Erythroblast (primary cell): ENCODE measurements at regions not wholly inside any gene's neighbourhood (a gene's known extent, or its start where the extent isn't known, plus 50 kb on each side); places are given as distances from the start of the nearest gene placed in this dataset.
"Not testable (repeated sequence)": the region's sequence is repeated elsewhere in the genome, so short reads cannot be mapped to it uniquely, and the experiment has no call there.

Experiments used
- DNase-seq, 2 experiments: peaks; one replicate each; lab custom pipeline; 2025; lab: John Stamatoyannopoulos, UW
- GATA1 ChIP-seq: IDR thresholded peaks from 2 replicates; pipeline ENCODE4 v1.6.1; 2011; ENCODE audit warnings: low read depth, mild to moderate bottlenecking, control low read depth, low read length, moderate library complexity
- POLR2A ChIP-seq: IDR thresholded peaks from 2 replicates; pipeline ENCODE4 v1.6.1; 2011; ENCODE audit warnings: mild to moderate bottlenecking, low read length

DNA sequence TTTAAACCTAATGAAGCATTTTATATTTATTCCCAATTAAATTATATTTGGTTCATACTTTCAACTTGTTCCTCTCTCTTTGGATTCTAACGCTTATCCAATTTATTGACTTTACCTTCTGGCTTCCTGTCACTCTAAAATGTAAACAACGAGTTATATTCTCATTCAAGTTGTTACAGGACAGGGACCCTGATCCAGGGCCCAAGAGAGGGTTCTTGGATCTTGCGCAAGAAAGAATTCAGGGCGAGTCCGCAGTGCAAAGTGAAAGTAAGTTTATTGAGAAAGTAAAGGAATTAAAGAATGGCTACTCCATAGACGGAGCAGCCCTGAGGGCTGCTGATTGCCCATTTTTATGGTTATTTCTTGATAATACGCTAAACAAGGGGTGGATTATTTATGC, 405.6 kb upstream of the API5 start:
- TF ChIP-seq GATA1 (no peak), POLR2A (no peak)
- DNase-seq = no peak

DNA sequence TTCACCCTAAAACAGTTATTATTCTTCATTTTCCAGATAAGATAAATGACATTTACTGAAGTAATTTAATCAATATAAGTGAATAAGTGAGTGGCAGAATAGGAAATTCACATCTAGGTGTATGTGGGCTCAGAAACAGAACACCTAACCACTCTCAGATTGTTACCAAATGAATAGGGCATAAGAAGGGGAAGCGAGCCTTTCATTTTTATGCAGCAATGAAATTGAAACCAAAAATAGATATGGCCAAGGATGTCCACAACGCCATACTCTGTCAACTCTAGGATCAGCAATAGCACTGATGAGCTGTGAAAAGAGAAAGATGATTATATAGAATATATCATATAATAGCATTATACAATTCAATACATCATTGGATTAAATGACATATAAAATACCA, 398.1 kb upstream of the API5 start:
- TF ChIP-seq GATA1 = no peak
- no peak for TF ChIP-seq POLR2A
- DNase-seq = no peak

GRCh38 chr11:42923651-42924050, 388.1 kb upstream of the API5 start:
- DNase-seq = no peak
- TF ChIP-seq GATA1 (no peak), POLR2A (no peak)

DNA sequence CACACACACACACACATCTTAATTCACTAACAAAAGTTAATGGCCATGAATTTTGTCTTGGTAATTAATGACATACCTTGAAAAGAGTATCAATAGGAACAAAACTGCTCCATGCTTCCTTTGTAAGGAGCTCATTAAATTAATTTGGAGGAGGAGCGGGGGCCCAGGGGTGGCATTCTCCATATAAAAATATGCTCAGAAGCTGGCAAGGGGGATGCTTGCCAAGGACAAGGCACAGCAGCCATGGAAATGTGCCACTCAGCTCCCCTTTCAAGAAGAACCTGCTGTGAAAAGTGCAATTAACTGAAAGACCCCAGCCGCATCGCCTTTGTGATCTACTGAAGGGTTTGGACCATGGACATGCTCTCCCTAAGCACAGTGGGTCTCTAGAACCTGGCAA, 385.9 kb upstream of the API5 start:
- no peak for DNase-seq
- TF ChIP-seq POLR2A = no peak
- no peak for TF ChIP-seq GATA1

DNA sequence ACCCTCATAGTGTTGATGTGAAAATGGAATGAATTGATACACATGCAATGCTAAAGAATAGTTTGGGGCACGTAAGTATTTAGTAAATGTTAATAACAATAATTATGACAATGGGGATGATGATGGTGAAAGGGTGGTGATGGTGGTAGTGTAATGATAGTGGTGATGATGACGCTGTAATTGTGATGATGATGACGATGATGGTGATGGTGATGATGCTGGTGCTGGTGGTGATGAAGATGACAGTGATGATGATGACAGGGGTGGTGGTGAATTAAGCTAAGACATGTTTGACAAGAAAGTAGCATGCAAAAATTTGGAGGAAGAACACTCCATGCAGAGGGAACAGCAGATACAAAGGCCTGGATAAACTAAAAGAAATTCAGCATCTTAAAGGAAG, 364.4 kb upstream of the API5 start:
- TF ChIP-seq GATA1 = no peak
- TF ChIP-seq POLR2A = no peak

GRCh38 chr11:42949738-42950376, 361.9 kb upstream of the API5 start:
- DNase-seq = not testable (repeated sequence)

More for the DNA sequence above, 364.4 kb upstream of the API5 start:
- DNase-seq = no peak

GRCh38 chr11:42951266-42951665, 360.5 kb upstream of the API5 start:
- no peak for DNase-seq
- TF ChIP-seq POLR2A (no peak), GATA1 (no peak)

- TF ChIP-seq GATA1 (no peak), POLR2A (no peak)
- DNase-seq = no peak
These were observed 354.0 kb upstream of the API5 start for GRCh38 chr11:42957831-42958230.

DNA sequence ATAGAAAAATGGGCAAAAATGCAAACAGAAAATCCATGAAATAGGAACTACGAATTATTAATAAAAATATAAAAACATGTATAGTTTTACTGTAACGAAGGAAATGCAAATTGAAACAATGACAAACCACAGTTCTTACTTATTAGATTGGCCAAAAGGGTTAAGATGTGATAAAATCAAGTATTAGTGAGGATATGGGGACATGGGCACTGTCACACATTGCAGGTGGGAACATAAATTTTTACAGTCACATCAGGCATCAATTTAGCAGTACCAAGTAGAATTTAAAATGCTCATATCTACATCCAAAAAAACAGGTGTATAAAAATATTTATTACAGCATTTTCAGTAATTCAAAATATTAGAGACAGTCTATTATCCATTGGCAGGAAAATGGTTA, 353.2 kb upstream of the API5 start:
- no peak for DNase-seq
- TF ChIP-seq GATA1 = no peak
- TF ChIP-seq POLR2A = no peak

DNA sequence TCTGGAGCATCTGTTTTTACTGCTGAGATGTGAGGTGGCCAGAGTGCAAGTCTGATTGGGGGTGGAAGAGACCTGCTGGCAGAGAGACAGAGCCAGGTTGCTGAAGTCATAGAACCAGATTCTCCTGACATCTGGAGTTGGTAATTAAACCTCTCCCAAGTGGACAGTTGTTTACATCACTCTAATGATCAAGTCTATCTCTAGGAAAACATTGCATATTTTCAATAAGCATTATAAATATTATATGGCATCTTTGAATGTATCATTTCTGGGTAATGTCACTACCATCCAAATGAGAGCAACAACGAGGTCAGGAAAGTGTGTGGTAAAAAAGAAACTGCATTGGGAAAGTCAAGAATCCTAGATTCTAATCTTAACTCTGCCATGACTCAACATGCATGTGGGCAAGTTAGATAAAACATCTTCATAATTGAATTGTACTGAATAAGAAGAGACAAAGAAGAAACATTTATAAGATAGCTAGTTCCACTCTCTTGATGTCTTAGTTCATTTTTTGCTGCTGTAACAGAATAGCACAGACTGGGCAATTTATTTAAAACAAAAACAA, 351.2 kb upstream of the API5 start:
- TF ChIP-seq POLR2A (no peak), GATA1 (no peak)
- no peak for DNase-seq

DNA sequence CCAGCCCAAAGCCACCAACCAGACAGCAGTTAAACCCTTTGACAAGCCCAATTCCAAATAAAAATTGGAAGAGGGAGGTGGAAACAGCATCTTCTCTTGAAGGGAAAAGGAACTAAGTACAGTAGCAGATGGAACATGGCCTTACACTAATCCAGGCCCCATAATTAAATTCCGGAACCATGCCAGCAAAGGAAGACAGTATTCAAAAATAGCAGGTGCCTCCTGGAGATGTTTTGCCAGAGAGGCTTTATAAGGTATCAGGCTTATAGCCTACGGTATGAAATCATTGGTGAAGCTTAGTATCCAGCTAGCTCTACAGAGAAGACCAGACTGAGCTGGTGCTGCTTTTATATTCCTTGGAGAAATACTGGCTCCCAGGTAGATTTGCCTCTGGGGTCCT, 344.1 kb upstream of the API5 start:
- DNase-seq = no peak
- TF ChIP-seq GATA1 (no peak), POLR2A (no peak)

DNA sequence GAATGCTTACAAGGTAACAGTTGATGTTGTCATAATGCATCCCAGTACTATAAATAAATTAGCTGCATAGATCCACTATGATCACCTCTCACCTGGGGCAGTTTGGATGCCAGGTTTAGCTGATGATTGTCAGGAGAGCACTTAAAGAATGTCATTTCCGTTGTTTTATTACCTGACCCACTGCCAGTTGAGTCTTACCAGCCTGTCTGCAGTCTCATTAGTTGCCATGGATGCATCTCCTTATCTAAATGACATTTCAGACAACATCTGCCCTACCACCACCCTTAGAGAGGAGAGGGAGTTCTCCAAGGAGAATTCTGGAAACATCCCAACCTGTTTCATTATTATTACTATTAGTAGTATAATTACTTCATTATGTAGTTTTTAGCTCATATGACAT, 339.1 kb upstream of the API5 start:
- TF ChIP-seq POLR2A (no peak), GATA1 (no peak)

DNA sequence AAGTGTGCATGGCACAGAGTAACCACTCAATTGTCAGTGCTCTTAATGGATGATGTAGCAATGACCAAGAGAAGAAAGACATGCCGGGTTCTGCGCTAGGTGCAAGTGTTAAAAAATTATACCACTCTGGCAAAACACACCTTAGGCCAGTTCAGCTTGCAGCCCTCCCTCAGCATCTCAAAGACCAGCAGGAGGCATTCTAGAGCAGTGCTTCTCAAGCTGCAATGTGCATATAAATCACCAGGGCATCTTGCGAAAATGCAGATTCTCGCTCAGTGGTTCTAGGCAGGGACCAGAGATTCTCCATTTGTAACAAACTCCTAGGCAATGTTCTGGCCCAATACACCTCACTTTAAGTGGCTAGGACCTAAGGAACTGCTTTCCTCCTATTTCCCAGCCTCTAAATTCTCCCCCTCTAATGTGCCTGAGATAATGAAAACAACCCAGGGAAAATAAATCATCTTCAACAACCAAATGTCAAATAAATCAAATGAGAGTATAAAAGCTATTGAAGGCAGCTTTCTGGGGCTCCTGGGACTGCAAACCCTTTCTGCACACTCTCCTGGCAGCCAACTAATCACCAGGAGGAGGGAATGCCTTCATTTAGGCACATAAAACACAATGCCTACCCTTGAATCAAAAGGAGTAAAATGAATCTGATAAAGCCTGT, 337.2 kb upstream of the API5 start:
- DNase-seq = no peak
- TF ChIP-seq POLR2A (no peak), GATA1 (no peak)

More for the DNA sequence above, 339.1 kb upstream of the API5 start:
- no peak for DNase-seq

- no peak for DNase-seq
- TF ChIP-seq POLR2A = no peak
- TF ChIP-seq GATA1 = no peak
These were observed 336.6 kb upstream of the API5 start for GRCh38 chr11:42975180-42975529.
